ENCODE measurements at regions not wholly inside any gene's neighbourhood (a gene's known extent, or its start where the extent isn't known, plus 50 kb on each side); places are given as distances from the start of the nearest gene placed in this dataset.

DNA sequence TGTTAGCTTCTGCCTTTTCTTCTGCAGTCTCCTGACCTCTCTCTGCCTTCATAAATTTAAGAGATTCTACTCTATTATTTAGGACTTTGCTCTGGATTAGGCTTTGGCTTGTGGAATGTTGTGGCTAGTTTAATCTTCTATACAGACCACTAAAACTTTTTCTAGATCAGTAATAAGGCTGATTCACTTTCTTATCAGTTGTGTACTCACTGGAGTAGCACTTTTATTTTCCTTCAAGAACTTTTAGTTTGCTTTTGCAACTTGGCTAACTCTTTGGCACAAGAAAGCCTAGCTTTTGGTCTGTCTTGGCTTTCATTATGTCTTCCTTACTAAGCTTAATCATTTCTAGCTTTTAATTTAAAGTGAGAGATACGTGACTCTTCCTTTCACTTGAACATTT is 265.5 kb upstream of the TBC1D5 start:
- TF ChIP-seq, protein P1, sequence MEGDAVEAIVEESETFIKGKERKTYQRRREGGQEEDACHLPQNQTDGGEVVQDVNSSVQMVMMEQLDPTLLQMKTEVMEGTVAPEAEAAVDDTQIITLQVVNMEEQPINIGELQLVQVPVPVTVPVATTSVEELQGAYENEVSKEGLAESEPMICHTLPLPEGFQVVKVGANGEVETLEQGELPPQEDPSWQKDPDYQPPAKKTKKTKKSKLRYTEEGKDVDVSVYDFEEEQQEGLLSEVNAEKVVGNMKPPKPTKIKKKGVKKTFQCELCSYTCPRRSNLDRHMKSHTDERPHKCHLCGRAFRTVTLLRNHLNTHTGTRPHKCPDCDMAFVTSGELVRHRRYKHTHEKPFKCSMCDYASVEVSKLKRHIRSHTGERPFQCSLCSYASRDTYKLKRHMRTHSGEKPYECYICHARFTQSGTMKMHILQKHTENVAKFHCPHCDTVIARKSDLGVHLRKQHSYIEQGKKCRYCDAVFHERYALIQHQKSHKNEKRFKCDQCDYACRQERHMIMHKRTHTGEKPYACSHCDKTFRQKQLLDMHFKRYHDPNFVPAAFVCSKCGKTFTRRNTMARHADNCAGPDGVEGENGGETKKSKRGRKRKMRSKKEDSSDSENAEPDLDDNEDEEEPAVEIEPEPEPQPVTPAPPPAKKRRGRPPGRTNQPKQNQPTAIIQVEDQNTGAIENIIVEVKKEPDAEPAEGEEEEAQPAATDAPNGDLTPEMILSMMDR (IDR thresholded peaks at IDR 0.05) = no peak
- no peak for TF ChIP-seq POLR2A (IDR thresholded peaks at IDR 0.05)
